A549 (cell line): ENCODE measurements at regions not wholly inside any gene's neighbourhood (a gene's known extent, or its start where the extent isn't known, plus 50 kb on each side); places are given as distances from the start of the nearest gene placed in this dataset.

Source experiments
- CBX2 ChIP-seq: fragments of 200-600 bp; sonication (generic); IDR thresholded peaks from 2 replicates; pipeline ENCODE4 v1.6.1; 2016; ENCODE audit warnings: low read depth, mild to moderate bottlenecking, borderline replicate concordance
- MAX ChIP-seq: IDR thresholded peaks from 2 replicates; pipeline ENCODE4 v1.6.1; 2012
- MYC ChIP-seq: IDR thresholded peaks from 2 replicates; pipeline ENCODE4 v1.6.1; 2012; ENCODE audit warnings: mild to moderate bottlenecking, inconsistent platforms, low read length, improper control_type of control experiment, borderline replicate concordance
- POLR2A ChIP-seq: IDR thresholded peaks from 2 replicates; pipeline ENCODE4 v1.6.1; 2012; ENCODE audit warnings: mild to moderate bottlenecking, low read length
- ZNF302 ChIP-seq: fragments of 250-450 bp; sonication (Bioruptor Pico); IDR thresholded peaks from 2 replicates; pipeline ENCODE4 v1.9.0; 2021; ENCODE audit warnings: inconsistent platforms, mild to moderate bottlenecking, moderate library complexity
- TF ChIP-seq, protein P1 (sequence below): fragments of >200 bp; sonication (Bioruptor Twin); formaldehyde crosslinking; IDR thresholded peaks from 3 replicates; pipeline ENCODE4 v1.5.1; 2016
- TF ChIP-seq, protein P2 (sequence below): fragments of 200-600 bp; sonication (generic); IDR thresholded peaks from 2 replicates; pipeline ENCODE4 v1.6.1; 2016; ENCODE audit warnings: antibody characterized with exemption, mild to moderate bottlenecking, moderate library complexity

GRCh38 chr1:11397151-11397901 is 81.6 kb upstream of the DISP3 start:
- TF ChIP-seq POLR2A (no peak), MAX (no peak), ZNF302 (no peak), CBX2 (no peak), MYC (no peak)
- TF ChIP-seq, protein P1, sequence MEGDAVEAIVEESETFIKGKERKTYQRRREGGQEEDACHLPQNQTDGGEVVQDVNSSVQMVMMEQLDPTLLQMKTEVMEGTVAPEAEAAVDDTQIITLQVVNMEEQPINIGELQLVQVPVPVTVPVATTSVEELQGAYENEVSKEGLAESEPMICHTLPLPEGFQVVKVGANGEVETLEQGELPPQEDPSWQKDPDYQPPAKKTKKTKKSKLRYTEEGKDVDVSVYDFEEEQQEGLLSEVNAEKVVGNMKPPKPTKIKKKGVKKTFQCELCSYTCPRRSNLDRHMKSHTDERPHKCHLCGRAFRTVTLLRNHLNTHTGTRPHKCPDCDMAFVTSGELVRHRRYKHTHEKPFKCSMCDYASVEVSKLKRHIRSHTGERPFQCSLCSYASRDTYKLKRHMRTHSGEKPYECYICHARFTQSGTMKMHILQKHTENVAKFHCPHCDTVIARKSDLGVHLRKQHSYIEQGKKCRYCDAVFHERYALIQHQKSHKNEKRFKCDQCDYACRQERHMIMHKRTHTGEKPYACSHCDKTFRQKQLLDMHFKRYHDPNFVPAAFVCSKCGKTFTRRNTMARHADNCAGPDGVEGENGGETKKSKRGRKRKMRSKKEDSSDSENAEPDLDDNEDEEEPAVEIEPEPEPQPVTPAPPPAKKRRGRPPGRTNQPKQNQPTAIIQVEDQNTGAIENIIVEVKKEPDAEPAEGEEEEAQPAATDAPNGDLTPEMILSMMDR = no peak
- TF ChIP-seq, protein P2, sequence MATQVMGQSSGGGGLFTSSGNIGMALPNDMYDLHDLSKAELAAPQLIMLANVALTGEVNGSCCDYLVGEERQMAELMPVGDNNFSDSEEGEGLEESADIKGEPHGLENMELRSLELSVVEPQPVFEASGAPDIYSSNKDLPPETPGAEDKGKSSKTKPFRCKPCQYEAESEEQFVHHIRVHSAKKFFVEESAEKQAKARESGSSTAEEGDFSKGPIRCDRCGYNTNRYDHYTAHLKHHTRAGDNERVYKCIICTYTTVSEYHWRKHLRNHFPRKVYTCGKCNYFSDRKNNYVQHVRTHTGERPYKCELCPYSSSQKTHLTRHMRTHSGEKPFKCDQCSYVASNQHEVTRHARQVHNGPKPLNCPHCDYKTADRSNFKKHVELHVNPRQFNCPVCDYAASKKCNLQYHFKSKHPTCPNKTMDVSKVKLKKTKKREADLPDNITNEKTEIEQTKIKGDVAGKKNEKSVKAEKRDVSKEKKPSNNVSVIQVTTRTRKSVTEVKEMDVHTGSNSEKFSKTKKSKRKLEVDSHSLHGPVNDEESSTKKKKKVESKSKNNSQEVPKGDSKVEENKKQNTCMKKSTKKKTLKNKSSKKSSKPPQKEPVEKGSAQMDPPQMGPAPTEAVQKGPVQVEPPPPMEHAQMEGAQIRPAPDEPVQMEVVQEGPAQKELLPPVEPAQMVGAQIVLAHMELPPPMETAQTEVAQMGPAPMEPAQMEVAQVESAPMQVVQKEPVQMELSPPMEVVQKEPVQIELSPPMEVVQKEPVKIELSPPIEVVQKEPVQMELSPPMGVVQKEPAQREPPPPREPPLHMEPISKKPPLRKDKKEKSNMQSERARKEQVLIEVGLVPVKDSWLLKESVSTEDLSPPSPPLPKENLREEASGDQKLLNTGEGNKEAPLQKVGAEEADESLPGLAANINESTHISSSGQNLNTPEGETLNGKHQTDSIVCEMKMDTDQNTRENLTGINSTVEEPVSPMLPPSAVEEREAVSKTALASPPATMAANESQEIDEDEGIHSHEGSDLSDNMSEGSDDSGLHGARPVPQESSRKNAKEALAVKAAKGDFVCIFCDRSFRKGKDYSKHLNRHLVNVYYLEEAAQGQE = no peak
